Ishikawa (cell line): ENCODE measurements at regions not wholly inside any gene's neighbourhood (a gene's known extent, or its start where the extent isn't known, plus 50 kb on each side); places are given as distances from the start of the nearest gene placed in this dataset.

ENCODE experiments used
- CEBPB ChIP-seq: IDR thresholded peaks from 2 replicates; pipeline ENCODE4 v1.6.1; 2012
- CREB1 ChIP-seq: IDR thresholded peaks from 2 replicates; pipeline ENCODE4 v1.6.1; 2012; ENCODE audit warnings: low read depth
- EGR1 ChIP-seq: IDR thresholded peaks from 2 replicates; pipeline ENCODE4 v1.6.1; 2012
- EP300 ChIP-seq: IDR thresholded peaks from 2 replicates; pipeline ENCODE4 v1.6.1; 2012; ENCODE audit warnings: borderline replicate concordance
- FOXM1 ChIP-seq: IDR thresholded peaks from 2 replicates; pipeline ENCODE4 v1.6.1; 2012; ENCODE audit warnings: low read depth, borderline replicate concordance
- NFIC ChIP-seq: IDR thresholded peaks from 2 replicates; pipeline ENCODE4 v1.6.1; 2012
- RAD21 ChIP-seq: IDR thresholded peaks from 2 replicates; pipeline ENCODE4 v1.6.1; 2012; ENCODE audit warnings: low read depth
- TAF1 ChIP-seq: IDR thresholded peaks from 2 replicates; pipeline ENCODE4 v1.6.1; 2012; ENCODE audit warnings: low read depth, mild to moderate bottlenecking
- TCF12 ChIP-seq: IDR thresholded peaks from 2 replicates; pipeline ENCODE4 v1.6.1; 2012; ENCODE audit warnings: low read depth
- TEAD4 ChIP-seq: IDR thresholded peaks from 2 replicates; pipeline ENCODE4 v1.6.1; 2012
- USF1 ChIP-seq: IDR thresholded peaks from 2 replicates; pipeline ENCODE4 v1.6.1; 2012
- YY1 ChIP-seq: IDR thresholded peaks from 2 replicates; pipeline ENCODE4 v1.6.1; 2012; ENCODE audit warnings: low read depth
- ZBTB7A ChIP-seq: IDR thresholded peaks from 2 replicates; pipeline ENCODE4 v1.6.1; 2012; ENCODE audit warnings: low read depth
- TF ChIP-seq, protein P1 (sequence below): IDR thresholded peaks from 2 replicates; pipeline ENCODE4 v1.6.1; 2012; ENCODE audit warnings: low read depth, mild to moderate bottlenecking
- TF ChIP-seq, protein P2 (sequence below): IDR thresholded peaks from 2 replicates; pipeline ENCODE4 v1.6.1; 2012

DNA sequence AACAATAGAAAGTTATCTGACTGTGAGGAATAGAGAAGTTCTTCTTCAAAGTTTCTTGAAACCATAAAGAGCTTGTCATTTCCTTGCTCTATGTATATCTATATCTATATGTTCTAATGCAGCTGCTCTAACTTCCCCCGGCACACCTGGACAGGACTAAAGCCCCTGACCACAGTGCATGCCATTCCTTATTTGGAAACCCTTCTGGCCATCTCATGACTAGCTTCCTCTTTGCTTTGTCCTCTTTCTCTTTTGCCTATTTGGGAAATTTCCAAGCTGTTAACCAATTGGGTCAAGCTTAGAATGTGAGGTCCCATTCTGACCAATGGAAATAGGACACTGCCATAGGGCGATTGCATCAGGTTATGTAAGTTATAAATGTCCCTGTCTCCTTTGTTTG is 1481.1 kb downstream of the STIM2 start:
- no peak for TF ChIP-seq RAD21

DNA sequence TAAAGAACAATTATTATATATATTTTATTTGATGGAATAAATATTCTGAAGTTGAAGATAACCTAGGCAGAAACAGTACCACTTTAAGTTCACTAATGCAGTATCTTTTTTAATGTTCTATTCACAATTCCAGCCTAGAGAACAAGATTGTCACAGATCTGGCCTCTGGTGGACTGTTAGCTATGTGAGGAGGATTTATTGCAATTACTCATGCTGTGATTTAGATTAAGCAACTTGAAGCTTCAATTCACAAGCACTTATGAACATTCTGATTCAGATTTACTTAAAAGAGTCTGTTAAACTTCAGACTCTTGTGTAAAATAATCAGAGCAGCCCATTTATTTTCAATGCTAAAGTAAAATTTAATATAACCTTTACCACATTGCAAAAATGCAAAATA is 1489.8 kb downstream of the STIM2 start:
- TF ChIP-seq CEBPB (no peak), TAF1 (no peak), RAD21 (no peak), NFIC (no peak), YY1 (no peak), EP300 (no peak), ZBTB7A (no peak), TCF12 (no peak), TEAD4 (no peak), EGR1 (no peak), CREB1 (no peak), FOXM1 (no peak), USF1 (no peak)
- TF ChIP-seq, protein P1, sequence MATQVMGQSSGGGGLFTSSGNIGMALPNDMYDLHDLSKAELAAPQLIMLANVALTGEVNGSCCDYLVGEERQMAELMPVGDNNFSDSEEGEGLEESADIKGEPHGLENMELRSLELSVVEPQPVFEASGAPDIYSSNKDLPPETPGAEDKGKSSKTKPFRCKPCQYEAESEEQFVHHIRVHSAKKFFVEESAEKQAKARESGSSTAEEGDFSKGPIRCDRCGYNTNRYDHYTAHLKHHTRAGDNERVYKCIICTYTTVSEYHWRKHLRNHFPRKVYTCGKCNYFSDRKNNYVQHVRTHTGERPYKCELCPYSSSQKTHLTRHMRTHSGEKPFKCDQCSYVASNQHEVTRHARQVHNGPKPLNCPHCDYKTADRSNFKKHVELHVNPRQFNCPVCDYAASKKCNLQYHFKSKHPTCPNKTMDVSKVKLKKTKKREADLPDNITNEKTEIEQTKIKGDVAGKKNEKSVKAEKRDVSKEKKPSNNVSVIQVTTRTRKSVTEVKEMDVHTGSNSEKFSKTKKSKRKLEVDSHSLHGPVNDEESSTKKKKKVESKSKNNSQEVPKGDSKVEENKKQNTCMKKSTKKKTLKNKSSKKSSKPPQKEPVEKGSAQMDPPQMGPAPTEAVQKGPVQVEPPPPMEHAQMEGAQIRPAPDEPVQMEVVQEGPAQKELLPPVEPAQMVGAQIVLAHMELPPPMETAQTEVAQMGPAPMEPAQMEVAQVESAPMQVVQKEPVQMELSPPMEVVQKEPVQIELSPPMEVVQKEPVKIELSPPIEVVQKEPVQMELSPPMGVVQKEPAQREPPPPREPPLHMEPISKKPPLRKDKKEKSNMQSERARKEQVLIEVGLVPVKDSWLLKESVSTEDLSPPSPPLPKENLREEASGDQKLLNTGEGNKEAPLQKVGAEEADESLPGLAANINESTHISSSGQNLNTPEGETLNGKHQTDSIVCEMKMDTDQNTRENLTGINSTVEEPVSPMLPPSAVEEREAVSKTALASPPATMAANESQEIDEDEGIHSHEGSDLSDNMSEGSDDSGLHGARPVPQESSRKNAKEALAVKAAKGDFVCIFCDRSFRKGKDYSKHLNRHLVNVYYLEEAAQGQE = no peak
- TF ChIP-seq, protein P2, sequence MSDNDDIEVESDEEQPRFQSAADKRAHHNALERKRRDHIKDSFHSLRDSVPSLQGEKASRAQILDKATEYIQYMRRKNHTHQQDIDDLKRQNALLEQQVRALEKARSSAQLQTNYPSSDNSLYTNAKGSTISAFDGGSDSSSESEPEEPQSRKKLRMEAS = no peak

GRCh38 chr4:28351102-28351501 is 1490.5 kb downstream of the STIM2 start:
- no peak for TF ChIP-seq RAD21
- no peak for TF ChIP-seq NFIC
- no peak for TF ChIP-seq EP300
- TF ChIP-seq, protein P2 = no peak
- no peak for TF ChIP-seq FOXM1
- TF ChIP-seq USF1 = no peak
- TF ChIP-seq ZBTB7A = no peak
- TF ChIP-seq CEBPB = no peak
- TF ChIP-seq, protein P1 = no peak
- no peak for TF ChIP-seq TCF12
- TF ChIP-seq TAF1 = no peak
- no peak for TF ChIP-seq YY1
- TF ChIP-seq EGR1 = no peak
- TF ChIP-seq TEAD4 = no peak
- TF ChIP-seq CREB1 = no peak

DNA sequence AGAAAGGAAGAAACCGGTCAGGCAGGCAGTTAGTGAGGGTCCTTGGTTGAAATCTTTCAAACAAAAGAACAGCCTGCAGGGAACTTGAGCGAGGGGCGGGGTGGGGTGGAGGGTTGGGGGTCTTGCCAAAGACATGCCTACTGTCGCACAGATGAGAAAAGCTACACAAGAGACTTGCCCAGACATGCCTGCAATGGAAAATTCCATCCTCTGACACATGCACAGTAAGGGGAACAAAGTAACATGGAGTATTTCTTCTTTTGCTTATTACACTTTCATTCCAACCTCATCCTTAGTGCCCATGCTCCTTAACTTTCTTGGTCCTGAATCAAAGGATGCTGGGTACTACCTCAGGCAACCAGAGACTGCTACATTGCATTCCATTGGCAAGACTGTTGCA is 1491.2 kb downstream of the STIM2 start:
- TF ChIP-seq CEBPB (no peak), TAF1 (no peak), CREB1 (no peak), USF1 (no peak), FOXM1 (no peak), RAD21 (no peak), YY1 (no peak), EP300 (no peak), ZBTB7A (no peak), EGR1 (no peak), TCF12 (no peak), TEAD4 (no peak)
- TF ChIP-seq, protein P2 = no peak
- TF ChIP-seq, protein P1 = no peak
